HG03159 (cell line): ENCODE measurements at regions not wholly inside any gene's neighbourhood (a gene's known extent, or its start where the extent isn't known, plus 50 kb on each side); places are given as distances from the start of the nearest gene placed in this dataset.
"Not testable (repeated sequence)": the region's sequence is repeated elsewhere in the genome, so short reads cannot be mapped to it uniquely, and the experiment has no call there.

ENCODE experiments used
- ATAC-seq: cut with Tn5 transposase; IDR thresholded peaks from one replicate; pipeline ENCODE4 v1.9.1; 2021; ENCODE audit warnings: mild to moderate bottlenecking, moderate library complexity; ENCODE audit not compliant: unreplicated experiment

DNA sequence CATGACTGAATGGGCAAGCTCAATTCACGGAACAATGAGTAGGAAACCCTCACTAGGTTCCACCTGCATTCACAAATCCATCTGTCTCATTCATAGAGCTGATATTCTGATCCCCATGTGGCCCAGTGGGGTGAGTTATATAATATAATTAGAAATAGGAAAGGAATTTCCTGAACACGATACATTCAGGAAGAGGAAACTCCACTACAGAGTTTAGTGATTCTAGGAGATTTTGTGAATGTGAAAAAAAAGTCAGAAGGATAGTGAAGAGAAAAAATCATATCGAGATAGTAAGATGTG, 471.2 kb downstream of the GASK1B start:
- no peak for ATAC-seq

DNA sequence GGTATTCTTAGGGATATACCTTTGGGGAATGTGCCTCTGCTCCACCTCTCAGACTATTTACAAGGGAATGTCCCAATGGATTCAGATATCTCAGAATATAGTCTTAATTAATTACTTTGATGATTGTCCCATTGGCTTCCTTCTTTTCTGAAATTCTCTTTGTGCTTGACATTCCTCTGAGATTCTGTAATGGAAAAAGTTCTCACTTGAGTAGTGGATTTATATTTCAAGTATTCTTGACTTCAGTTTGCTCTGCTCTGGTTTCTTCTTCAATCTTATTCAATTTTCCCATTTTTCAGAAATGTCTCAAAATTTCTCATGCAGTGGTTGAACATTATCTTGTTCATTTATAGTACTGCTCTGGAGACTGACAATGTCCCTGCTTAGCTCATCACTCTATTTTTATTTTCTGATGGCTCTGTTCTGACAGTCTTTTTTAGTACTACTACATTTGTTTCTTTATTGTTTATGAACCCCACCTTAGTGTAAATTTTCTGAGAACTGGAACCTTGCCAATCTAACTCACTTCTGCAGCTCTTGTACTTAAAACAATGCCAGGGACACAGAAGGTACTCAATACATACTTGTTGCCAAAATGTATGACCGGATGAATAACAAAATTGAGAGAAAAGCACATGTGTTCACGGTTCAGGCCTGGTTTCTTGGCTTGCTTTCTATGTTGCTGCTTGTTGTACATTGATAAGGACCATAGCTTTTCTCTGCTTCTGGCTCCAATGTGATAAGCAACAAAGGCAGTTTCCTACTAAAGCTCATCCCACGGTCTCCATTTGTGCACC, 471.7 kb downstream of the GASK1B start:
- no peak for ATAC-seq

DNA sequence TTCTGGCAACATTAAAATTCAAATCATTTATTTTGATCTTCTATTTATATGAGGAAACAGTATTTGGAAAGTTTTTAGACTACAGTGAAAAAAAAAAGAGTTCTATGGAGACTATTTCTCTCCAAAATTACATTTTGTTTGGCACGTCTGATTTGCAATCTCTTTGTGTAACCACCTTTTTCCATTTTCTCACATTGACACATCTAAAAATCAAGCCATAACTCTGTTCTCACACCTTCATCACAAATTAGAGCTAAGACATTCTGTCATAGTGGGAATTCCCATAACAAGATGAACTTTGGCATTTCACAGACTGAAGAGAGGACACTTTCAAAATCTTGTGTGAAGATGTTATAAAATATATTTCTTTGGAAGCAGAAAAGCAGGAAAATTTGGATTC, 468.9 kb downstream of the GRIA2 start:
- no peak for ATAC-seq

DNA sequence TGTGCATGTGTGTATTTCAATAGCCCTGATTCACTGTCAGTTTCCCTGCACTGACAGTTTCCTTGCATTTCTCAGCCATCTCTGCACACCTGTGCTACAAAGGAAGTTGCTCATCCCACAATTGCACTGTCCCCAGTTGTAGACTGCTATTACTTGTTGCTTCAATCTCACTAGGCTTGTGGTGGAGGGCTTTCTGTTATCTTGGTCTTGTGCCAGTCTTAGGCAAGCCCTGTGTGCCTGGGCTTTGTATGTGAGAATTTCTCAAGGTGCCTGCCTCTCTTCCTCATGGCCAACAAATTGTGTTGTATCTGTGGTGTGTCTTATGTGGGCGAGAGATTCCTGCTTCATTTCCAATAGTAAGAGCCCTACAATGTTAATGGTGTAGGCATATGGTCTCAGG, 467.4 kb downstream of the GRIA2 start:
- ATAC-seq: no peak

DNA sequence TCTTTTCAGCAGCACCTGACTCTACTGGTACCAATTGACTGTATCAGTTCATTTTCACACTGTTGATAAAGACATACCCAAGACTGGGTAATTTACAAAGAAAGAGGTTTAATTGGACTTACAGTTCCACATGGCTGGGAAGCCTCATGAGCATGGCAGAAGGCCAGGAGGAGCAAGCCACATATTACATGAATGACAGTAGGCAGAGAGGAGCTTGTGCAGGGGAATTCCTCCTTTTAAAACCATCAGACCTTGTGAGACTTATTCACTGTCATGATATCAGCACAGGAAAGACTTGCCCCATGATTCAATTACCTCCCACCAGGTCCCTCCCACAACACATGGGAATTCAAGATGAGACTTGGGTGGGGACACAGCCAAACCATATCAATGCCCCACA, 458.8 kb downstream of the GRIA2 start:
- not testable (repeated sequence) for ATAC-seq

DNA sequence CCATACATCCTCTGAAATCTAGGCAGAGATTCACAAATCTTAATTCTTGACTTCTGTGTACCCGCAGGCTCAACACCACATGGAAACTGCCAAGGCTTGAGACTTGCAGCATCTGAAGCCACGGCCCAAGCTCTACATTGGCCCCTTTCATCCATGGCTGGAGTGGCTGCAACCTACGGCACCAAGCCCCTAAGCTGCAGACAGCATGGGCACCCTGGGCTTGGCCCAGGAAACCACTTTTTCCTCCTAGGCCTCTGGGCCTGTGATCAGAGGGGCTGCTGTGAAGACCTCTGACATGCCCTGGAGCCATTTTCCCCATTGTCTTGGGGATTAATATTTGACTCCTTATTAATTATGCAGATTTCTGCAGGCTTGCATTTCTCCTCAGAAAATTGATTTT, 457.9 kb downstream of the GRIA2 start:
- no peak for ATAC-seq

DNA sequence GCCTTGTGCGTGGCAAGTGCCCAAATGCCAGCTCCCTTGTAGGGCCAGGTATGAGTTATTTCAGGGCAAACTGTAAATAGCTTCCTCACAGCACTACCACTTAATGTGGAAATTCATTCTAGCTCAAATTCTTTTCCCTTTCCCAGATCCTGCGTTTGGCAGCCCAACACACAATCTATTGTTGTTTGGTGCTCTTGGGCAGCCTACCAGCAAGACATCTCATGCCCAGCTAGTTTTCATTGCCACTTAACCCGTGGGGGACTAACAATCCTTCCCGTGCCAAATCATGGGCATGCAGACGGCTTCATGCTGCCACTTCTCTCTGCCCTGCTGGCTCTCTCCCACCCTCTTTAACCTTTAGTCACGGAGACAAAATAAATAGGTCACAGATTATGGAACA, 454.2 kb downstream of the GRIA2 start:
- no peak for ATAC-seq

DNA sequence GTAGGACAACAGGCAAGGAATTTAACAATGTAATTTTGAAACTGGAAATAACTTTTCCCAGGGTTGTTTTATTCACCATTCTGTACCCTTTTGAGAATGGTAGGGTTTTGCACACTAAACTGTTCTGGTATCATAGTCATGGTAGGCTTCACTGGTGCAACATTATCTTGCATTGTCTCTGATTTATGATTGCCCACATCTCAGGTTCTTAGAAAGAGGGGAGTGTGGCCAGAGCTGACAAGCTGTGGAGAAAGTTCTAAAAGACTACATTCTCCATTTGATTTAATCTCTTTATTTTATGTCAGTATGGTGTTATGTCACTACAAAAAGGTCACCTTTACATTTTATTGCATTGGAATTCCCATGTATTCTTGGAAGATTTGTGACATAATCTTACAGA, 447.3 kb downstream of the GRIA2 start:
- no peak for ATAC-seq

DNA sequence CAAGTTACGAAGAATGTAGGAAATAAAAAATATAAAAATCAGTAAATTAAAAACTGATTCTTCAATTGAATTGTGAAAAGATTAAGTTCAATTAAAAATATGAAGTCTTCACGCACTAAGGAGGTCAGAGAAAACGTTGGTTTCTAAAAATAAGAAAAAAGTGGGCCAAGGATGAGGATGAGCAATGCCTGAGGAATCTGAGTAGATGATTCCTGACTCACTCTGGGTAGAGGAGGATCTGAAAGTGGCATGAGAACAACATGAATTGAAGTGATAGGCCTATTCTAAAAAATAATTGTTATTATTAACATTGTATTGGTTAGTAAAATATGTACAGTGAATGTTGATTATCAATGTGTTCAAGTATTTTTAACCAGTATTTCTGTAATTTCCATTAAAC, 444.2 kb downstream of the GRIA2 start:
- ATAC-seq: no peak

DNA sequence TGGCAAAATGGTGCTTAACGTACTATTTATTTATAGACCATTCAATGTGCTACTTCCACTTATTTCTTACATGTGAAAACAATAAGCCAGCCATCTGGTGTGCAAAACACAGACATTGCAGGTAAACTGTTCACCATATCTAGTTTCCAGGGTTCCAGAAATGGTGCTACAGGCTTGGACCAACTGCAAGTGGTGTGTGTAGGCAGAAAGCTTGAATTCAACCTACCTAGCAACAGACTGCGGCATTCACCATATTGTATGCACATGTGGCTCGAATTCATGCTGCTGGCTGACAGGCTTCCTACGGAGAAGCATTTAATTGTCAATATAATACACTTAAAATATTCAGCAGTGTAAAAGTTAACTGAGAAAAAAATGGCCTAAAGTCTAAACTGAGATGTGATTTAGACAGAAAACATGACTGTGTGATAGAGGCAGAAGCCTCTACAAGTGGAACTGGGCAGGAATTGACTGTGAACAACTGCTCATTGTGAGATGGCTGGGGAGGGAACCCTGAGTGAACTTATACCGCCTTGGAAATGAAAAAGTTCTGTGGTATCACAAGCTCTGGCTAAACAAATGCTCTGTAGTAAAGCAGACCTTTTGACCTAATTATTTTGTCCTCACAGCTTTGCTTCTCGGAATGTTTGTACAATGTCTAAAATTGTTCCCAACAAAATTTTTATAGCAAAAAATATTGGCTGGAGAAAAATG, 434.7 kb downstream of the GRIA2 start:
- ATAC-seq: no peak

DNA sequence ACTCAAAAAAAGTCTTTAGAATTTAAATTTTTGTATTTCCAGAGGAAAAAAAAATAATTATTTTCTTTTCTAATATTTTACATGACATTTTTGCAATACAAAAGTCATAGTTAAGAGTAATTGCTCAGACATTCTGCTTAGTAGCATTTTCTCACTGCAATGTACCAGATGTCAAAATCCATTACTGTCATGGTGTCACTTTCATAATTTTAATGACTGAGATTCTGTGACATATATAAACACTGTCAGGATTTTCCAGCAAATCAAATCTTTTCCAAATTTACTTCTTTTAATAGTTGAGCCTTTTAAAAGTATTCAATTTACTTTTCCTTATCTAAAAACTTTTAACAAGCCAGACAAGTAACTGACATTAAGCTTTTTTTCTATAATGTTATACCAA, 422.7 kb downstream of the GRIA2 start:
- no peak for ATAC-seq

DNA sequence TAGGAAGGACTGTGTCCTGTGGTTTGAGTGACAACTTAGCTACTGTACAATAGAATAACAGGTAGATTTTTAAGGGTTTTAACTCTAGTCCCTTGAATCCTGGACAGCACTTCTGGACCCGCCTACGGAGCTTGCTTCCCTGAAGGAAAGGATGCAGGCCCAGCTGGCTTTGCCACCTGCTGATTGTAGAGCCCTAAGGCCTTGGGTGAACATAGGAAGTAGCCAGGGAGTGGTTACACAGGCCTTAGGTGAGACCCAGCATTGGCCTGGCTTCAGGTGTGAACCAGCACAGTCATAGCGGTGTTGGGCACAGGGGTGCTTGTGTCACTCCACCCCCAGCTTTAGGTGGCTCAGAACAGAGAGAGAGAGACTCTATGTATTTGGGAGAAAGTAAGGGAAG, 413.5 kb downstream of the GRIA2 start:
- ATAC-seq: no peak

DNA sequence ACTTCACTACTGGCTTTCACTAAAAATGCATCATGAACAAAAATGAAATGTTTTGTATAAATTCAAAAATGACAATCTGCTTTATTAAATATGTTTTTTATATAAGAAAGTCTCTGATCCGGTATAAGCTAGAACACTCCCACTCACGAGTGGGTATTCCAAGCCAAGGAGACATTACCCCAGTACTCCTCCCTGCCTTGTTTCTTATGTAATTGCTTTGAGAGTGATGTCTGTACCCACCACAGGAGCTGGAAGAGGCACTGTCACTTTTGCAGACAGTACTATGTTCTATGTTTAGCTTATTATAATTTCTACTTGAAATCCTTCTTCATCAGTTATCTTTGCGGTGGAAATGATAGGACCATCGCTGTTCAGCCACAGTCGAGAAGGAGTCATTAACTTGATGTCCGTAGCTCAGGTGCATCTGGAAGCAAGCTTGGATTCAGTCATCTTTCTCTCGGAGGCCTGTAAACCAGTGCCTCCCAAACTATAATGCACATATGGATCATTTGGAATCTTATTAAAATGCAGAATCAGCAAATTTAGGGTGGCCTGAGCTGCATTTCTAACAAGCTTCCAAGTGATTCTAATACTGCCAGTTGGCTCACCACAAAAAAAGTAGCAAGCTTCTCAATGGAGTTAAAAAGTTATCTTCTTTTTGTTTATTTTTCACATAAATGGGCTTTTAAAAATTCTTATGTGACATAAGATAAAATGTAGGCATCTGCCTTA, 396.4 kb downstream of the GRIA2 start:
- ATAC-seq: no peak

DNA sequence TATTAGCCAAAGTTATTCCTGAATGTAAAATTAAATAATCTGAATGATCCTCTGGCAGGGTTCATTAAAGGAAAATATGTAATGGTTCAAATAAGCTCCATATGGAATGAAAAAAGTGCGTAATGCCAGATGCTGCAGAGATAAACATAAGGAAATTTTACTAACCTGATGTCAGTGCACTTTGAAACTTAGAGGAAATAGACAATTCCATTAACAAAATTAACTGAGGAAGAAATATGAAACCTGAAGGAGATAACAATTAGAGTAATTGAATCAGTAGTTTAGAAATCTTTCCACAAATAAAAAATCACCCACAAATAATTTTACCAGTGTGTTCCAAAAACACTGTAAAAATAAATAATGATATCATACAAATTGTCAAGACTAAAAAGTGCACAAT, 387.5 kb downstream of the GRIA2 start:
- no peak for ATAC-seq

DNA sequence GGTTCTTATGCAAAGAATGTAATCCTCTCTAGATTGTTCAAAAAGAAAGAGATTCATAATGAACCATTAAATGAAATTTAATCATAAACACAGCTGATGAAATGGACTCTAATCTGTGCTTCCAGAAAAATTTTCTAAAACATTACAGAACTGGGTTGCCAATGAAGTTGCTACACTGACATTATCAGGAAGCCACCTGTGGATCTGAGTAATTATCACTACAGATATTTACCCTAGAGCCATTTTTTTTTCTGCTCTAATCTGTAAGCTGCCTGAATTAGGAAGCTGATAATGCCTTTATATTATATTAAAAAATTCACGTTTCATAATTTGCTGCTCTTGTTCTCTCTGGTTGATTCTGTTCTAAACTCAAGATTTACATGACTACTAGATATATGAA, 380.1 kb downstream of the GRIA2 start:
- ATAC-seq: no peak

DNA sequence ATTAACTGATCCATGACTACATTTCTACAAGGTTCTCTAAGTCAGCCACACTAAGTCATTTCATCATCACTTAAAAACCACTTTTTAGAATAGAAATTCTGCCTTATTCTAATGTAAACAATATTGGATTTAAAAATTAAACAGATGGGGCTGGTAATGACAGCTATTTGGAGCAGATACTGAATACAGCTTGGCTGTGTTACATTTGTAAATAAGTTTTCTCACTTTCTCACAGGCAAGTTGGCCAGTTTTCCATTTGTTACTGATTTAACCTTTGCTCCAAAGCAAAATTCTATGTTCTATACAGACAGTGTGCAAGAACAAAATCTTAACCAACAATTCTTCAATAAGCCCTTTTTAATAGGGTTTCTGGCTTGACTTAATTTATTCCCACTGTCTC, 370.7 kb downstream of the GRIA2 start:
- ATAC-seq: no peak

DNA sequence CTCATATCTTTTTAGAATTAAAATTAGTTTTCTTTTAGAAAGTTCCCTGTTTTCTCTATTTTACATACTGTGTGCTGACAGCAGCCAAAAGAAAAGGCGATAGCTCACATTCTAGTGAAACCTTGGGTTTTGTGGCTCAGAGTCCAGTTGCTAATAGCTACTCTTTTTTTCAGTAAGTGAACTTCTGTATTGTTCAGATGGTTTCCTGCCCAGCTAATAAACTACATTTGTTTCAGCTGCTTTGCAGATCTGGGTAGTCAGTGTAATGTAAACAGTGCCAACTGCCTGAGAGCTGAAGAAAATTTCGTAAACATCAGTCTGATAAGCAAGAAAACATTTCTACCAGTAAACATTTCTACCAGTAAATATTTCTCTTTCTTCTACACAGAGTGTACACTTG, 370.2 kb downstream of the GRIA2 start:
- ATAC-seq: no peak

DNA sequence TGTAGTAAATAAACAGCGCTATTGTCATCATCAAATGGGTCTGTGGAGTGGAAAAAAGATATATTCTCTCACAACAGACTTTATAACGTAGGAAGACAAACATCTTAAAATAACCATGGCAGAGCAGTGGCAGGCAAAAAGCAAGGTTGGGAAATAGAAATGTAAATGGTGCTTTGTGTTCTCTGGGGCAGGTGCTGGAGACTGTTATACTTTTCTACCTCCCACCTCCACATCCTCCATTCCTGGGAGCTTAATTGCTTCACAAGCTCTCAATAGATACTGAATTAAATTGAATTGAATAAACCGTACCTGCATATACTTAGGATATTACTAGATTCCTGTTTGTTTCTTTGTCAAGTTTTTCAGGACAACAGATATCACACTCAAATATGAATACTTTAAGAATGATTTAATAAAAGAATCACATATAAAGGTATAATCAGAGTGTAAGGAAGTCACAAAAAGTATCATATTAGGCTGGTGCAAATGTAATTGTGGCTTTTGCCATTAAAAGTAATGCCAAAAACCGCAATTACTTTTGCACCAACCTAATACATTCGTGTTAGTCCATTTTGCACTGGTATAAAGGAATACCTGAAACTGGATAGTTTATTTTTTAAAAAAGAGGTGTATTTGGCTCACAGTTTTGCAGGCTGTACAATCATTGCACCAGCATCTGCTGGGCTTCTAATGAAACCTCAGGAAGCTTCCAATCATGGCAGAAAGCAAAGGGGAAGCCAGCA, 367.3 kb downstream of the GRIA2 start:
- ATAC-seq: no peak

DNA sequence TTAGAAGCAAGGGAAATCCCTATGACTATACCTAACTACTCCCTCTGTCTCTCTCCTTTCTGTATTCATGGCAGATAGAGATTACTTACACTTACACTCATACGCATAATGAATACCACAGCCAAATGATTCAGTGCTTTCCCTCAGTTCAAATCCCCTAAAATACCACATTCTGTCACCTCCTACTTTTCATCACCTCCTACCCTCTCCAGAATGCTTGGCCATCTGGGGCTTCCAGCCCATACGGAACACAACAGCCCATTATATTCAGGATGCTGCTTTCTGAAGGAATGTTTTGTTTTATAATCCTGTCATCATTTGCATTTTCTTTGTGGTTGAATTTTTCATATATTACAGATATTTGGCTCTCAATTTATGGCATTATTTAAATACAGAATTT, 361.6 kb downstream of the GRIA2 start:
- ATAC-seq: no peak

DNA sequence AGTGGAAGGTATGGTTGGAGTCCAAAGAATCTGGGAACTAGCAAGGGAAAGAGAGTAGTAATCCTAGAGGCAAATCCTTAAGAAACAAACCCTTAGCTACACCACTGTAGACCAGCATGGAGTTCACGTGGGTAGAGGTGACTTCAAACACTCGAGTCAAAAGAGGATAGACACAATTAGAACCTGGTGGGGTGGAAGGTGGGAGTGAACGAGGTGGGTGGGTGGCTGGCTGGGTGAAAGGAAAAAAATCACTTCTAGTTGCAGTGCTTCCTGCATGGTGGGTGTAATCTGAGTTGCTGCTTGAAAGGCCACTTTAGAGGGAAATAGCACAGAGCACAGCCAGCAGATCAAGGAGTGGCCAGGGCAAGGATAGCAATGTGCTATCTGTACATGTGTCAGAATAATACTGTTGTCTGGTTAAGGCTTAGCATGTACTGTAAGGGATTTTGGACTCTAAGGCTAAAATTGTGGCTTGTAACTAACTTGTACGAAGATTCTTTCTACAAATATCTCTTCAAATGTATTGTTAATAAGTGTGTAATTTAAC, 356.2 kb downstream of the GRIA2 start:
- ATAC-seq: no peak

DNA sequence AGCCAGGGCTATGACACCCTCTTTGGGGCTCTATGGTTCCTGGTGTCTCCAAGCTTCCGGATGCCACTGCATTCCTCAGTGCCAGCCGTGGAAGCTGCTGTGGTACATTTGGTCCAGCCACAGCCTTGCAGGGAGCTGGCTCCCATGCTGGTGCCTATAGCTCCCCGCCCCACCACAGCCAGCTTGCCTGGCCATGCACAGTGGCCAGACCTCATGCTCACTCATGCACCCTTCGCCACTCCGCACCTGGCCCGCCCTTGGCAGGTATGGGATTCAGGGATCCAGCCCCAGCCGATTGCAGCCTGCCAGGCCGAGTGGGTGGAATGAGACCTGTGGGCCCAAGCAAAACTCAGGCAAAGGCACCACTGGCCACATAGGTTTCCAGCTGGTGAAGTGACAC, 354.8 kb downstream of the GRIA2 start:
- no peak for ATAC-seq
